AG04450 (cell line): ENCODE measurements at regions not wholly inside any gene's neighbourhood (a gene's known extent, or its start where the extent isn't known, plus 50 kb on each side); places are given as distances from the start of the nearest gene placed in this dataset. TPM values are rescaled to one million over a fixed set of nuclear protein-coding genes. Genes with fewer than 3 reads are reported as not detected.

Source experiments
- CTCF ChIA-PET: fragments of 300-600, 350-600 bp; formaldehyde crosslinking; extraction: SDS; loops from one replicate; lab custom pipeline; 2022; ENCODE audit warnings: antibody characterized with exemption, inconsistent platforms; lab: Charles Lee
- POLR2A ChIA-PET: fragments of 350-600 bp; formaldehyde crosslinking; extraction: SDS; loops from one replicate; lab custom pipeline; 2021; ENCODE audit warnings: antibody characterized with exemption, inconsistent platforms; lab: Yijun Ruan, JAX
- DNase-seq: peaks from one replicate; pipeline ENCODE4 v3.0.0-alpha.2; 2011; ENCODE audit warnings: low read depth, low spot score
- H3K27ac ChIP-seq: one replicate; pipeline ENCODE4 v1.5.1; 2012; ENCODE audit warnings: low read depth, low read length, control low read depth
- H3K27me3 ChIP-seq: one replicate; pipeline ENCODE4 v1.6.0; 2012; ENCODE audit warnings: low read length; ENCODE audit not compliant: control insufficient read depth, insufficient read depth
- H3K4me3 ChIP-seq: 2 replicates; pipeline ENCODE4 v1.5.1; 2011; ENCODE audit warnings: mild to moderate bottlenecking, low read depth, low read length, control low read depth
- H3K9me3 ChIP-seq: 2 replicates; pipeline ENCODE4 v1.5.1; 2012; ENCODE audit warnings: low read length; ENCODE audit not compliant: control insufficient read depth, insufficient read depth
- small RNA-seq: library from RNA; depleted of rRNA; stranded (forward); fragments of <200 nt; gene quantifications from one replicate; pipeline ENCODE3, GENCODE V24; 2012; ENCODE audit warnings: low read depth; ENCODE audit not compliant: insufficient read length
- TF ChIP-seq, protein P1 (sequence below): IDR thresholded peaks from 2 replicates; pipeline ENCODE4 v1.5.1; 2011; ENCODE audit warnings: low read depth, low read length, control low read depth, inconsistent platforms

DNA sequence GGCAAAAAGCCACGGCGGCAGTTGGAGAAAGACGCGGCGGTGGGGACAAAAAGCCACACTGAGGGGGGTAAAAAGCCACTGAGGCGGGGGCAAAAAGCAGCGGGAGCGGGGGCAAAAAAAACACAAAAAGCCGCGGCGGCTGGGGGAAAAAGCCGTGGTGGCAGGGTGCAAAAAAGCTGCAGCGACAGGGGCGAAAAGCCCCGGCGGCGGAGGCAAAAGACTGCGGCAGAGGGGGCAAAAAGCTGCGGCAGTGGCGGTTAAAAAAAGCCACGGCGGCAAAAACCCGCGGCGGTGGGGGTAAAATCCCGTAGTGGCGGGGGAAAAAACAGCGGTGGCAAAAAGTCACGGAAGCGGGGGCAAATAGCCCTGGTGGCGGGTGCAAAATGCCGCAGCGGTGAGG is 527.3 kb downstream of the ZNF33B start:
- TF ChIP-seq, protein P1, sequence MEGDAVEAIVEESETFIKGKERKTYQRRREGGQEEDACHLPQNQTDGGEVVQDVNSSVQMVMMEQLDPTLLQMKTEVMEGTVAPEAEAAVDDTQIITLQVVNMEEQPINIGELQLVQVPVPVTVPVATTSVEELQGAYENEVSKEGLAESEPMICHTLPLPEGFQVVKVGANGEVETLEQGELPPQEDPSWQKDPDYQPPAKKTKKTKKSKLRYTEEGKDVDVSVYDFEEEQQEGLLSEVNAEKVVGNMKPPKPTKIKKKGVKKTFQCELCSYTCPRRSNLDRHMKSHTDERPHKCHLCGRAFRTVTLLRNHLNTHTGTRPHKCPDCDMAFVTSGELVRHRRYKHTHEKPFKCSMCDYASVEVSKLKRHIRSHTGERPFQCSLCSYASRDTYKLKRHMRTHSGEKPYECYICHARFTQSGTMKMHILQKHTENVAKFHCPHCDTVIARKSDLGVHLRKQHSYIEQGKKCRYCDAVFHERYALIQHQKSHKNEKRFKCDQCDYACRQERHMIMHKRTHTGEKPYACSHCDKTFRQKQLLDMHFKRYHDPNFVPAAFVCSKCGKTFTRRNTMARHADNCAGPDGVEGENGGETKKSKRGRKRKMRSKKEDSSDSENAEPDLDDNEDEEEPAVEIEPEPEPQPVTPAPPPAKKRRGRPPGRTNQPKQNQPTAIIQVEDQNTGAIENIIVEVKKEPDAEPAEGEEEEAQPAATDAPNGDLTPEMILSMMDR, result no peak
- no peak overlapping the region for H3K27ac ChIP-seq
- CTCF ChIA-PET, result no interaction called here

More for the DNA sequence above, 527.3 kb downstream of the ZNF33B start:
- DNase-seq, result no peak
- Histone ChIP-seq H3K27me3 (no peaks in the 10 kb centered on the region), H3K4me3 (no peak overlapping the region), H3K9me3 (peaks cover 26% of the 10 kb centered on the region)
- POLR2A ChIA-PET, result no interaction called here

Small RNA genes in the stretch of these regions (small RNA-seq; reads per million reads assigned to genes)
- gene KSR1P1, result not detected
